Glomerular endothelial cell (primary cell): ENCODE measurements at regions not wholly inside any gene's neighbourhood (a gene's known extent, or its start where the extent isn't known, plus 50 kb on each side); places are given as distances from the start of the nearest gene placed in this dataset.

Source experiments
- DNase-seq: peaks from one replicate; pipeline ENCODE4 v3.0.0-alpha.2; 2011; ENCODE audit warnings: low read depth, low spot score; ENCODE audit errors: extremely low read depth

DNA sequence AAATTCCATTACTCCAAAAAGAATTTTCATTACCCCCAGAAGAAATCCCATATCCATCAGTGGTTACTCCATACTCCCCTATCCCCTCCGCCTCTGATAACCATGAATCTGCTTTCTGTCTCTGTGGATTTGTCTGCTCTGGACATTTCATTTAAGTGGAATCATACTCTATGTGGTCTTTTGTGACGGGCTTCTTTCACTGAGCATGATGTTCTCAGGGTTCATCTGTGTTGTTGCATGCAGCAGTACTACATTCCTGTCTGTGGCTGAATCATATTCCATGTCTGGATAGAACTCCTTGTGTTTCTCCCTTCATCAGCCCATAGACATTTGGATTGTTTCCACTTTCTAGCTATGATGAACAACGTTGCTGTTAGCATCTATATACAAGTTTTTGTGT lies 59.5 kb upstream of the IRX3 start:
- DNase-seq, result no peak

DNA sequence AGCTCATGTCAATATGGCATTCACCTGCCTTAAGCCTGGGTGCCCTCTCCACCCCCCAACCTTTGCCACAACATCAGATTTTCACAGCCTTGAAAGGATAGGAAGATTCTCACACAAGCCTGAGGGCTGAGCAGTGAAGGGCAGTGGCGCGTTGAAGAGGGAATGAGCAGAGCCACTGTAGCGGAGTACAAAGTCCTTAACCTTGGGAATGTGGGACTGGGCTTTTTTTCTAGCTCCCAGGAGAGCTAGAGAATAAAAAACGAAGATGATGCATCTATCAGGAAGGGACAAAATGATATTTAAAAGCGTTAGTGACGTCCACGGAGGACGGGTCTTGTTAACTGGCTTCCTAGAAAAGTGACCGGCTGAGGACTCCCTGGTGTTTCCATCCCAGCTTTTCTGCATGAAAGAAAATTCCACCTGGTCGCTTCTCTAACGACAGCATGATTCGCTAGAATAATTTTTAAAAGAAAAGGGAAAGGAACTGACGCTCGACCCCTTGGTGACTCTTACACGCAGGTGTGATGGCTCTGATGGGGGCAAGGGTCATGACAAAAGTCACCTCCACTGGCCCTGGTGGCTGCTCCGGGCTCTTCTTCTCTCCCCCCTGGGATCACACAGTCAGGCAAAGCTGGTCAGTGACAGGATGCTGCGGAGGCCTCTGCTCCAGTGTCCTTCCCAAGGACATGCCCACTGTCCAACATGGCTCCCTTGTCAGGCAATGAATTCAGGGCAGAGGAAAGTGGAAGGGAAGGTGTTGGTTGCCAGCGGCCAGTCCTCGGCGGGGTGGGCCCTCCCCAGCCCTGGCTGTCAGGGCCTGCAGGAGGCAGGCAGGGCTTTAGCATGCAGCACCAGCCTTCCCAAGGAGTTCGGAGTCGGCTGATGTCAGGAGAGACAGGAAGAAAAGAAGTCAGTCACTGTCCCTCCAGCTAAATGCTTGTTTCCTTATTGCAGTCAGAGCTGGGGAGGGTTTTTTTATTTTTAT lies 58.4 kb upstream of the IRX3 start:
- DNase-seq, result no peak

DNA sequence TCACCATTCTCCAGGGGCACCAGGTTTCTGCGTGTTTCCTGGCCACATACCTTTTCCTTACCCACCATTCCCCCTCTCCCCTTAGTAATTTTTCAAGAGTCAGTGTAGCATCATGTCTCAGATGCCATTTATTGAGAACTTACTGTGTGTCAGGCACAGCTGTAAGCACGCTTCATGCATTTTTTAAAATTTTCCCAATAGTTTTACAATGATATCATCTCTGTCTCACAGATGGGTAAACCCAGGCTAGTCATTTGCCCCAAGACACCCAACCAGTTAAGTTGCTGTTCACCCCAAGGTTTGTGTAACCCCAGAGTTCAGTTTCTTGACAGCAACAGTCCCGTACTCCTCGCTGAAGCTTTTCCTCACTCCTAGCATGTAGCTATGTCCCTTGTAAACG lies 56.4 kb upstream of the IRX3 start:
- DNase-seq, result no peak

DNA sequence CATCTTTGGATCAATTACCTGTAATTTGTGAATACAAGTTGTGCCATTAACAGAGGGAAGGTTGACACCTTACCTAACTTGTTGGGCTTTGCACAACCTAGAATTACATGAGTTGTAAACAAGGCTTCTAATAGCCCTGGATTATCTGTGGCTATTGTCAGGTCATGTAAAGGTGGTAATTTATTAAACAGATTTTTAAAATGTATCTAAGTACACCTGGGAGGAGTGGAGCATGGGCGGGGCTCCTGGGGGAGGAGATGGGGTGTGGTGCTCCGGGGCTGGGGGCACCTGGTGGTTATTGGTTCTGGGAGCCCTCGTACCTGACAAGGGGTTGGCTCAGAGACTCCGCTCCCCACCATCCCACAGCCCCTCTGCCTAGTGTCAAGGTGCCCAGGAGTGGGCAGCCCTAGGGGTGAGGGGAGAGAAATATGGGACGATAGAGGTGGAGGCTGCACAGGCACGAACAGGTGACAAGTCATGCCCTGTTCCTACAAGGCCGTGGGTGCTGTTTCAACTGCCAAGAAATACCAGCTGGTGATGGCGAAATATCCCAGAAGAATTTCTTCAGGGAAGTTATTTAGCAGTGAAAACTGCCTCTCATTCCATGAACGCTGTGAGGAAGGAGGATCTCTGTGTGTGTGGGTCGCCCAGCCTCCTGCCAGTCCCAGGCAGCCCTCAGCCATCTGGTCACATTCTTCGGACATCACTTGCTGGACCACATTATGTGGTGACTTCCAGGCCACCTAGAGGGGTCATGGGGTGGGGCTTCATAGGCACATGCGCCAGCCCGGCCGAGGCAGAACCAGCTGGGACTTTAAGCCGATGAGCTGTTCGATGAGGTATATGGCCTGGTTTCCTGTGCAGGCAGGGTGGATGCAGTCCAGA lies 55.5 kb upstream of the IRX3 start:
- no peak for DNase-seq

DNA sequence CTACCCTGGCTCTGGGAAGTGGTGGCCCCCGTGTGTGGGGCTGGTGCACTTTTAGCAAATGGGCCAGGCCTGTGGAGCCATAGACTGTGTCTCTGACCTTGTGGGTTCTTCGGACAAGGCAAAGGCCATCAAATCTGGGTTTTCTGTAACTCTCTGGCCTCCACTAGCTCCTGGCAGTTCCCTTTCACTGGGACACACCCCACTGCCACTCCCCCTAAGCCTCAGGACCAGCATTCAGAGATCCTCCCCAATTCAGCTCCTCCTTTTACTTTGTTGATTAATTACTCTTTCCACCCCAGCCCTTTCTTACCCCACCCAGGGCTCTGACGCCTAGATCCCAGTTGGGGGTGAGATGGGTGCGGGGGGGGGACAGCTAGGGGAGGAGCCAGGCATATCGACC lies 53.9 kb upstream of the IRX3 start:
- no peak for DNase-seq

DNA sequence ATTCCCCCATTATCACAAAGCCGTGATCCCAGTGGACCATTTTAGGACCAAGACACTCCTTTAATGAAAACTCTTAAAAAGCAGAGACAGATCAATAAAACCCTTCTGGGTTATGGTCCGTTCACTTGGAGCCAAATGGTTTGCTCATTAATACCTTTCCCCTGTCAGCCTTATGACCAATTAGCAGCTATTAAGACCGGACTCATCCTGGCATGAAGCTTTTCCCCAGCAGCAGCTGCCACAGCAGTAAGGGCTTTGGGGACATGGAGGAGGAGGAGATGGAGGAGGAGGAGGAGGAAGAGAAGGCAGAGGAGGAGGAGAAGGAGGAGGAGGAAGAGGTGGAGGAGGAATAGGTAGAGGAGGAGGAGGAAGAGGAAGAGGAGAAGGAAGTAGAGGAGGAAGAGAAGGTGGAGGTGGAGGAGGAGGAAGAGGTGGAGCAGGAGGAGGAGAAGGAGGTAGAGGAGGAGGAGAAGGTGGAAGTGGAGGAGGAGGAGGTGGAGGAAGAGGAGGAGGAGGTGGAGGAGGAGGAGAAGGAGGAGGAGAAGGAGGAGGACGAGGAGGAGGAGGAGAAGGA lies 50.1 kb upstream of the IRX3 start:
- no peak for DNase-seq
